ENCODE measurements at regions not wholly inside any gene's neighbourhood (a gene's known extent, or its start where the extent isn't known, plus 50 kb on each side); places are given as distances from the start of the nearest gene placed in this dataset.
"Not testable (repeated sequence)": the region's sequence is repeated elsewhere in the genome, so short reads cannot be mapped to it uniquely, and the experiment has no call there.

DNA sequence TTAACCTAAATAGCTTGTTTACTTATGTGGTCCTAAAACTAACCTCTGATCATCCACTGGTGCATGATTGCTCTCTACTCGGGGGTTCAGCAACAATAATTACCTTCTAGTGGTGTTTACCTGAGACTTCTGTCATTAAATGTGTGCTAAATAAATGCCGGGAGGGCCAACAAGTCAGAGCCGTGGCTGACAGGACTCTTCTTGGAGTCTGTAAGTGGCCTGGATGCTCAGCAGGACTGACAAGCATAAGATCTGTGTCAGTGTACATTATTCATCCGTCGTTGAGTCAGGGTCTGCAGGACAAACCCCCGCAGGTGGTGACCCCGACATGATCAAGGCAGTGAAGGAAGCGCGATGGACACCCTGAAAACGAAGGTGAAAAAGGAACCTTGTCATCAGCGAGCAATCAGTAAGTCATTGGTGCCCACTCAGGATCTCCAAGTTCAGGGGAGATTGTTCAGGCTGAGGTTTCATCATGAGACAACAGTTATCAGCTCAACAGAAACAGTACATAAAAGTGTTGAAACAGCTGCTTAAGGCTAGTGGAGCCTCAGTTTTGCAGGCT, 1466.9 kb downstream of the UQCRFS1 start:
- no peak for DNase-seq (ENCODE audit: low read depth in 1 of 2, low spot score in 1 of 2)

DNA sequence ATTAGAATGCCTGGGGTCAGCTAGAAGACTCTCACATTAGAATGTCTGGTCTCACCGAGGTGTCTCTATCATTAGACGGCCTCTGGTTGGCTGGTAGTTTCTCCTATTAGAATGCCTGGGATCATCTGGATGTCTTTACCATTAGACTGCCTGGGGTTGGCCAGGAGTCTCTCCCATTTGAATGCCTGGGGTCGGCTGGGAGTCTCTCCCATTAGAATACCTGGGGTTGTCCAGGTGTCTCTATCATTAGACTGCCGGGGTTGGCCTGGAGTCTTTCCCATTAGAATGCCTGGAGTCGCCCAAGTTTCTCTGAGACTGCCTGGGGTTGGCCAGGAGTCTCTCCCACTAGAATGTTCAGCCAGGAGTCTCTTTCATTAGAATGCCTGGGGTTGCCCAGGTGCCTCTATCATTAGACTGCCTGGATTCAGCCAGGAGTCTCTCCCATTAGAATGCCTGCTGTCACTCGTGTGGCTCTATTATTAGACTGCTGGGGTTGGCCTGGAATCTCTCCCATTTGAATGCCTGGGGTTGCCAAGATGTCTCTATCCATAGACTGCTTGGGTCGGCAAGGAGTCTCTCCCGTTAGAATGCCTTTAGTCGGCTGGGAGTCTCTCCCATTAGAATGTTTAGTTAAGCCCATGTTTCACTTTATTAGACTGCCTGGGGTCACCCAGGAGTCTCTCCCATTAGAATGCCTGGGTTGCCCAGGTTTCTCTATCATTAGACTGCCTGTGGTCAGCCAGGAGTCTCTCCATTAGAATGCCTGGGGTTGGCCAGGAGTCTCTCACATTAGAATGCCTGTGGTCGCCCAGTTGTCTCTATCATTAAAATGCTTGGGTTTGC, 1467.8 kb downstream of the UQCRFS1 start:
- no peak for DNase-seq (ENCODE audit: low read depth in 1 of 2, low spot score in 1 of 2)

DNA sequence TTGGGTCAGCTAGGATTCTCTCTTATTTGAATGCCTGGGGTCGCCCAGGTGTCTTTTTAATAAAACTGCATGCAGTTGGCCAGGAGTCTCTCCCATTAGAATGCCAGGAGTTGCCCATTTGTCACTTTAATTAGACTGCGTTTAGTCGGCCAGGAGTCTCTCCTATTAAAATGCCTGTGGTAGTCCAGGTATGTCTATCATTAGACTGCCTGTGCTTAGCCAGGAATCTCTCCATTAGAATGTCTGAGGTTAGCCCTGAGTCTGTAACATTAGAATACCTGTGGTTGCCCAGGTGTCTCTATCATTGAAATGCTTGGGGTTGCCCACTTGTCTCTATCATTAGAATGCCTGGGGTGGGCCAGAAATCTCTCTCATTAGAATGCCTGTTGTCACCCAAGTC, 1470.9 kb downstream of the UQCRFS1 start:
- DNase-seq (ENCODE audit: low read depth in 1 of 2, low spot score in 1 of 2), result no peak

- no peak for DNase-seq (ENCODE audit: low read depth in 1 of 2, low spot score in 1 of 2)
These were observed 1471.7 kb downstream of the UQCRFS1 start for GRCh38 chr19:27741236-27741635.

- no peak for DNase-seq (ENCODE audit: low read depth in 1 of 2, low spot score in 1 of 2)
These were observed 1472.6 kb downstream of the UQCRFS1 start for GRCh38 chr19:27740396-27740795.

- no peak for DNase-seq (ENCODE audit: low read depth in 1 of 2, low spot score in 1 of 2)
These were observed 1474.3 kb downstream of the UQCRFS1 start for GRCh38 chr19:27738569-27739193.

DNA sequence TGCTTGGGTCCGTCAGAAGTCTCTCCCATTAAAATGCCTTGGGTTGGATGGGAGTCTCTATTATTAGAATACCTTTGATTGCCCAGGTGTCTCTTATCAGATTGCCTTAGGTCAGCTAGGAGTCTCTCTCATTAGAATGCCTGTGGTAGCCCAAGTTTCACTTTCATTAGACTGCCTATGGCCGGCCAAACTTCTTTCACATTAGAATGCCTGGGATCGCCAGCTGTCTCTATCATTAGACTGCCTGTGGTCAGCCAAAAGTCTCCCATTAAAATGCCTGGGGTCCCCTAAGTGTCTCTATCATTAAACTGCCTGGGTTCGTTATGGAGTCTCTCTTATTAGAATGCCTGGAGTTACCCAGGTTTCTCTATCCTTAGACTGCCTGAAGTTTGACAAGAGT, 1476.7 kb downstream of the UQCRFS1 start:
- DNase-seq (ENCODE audit: low read depth in 1 of 2, low spot score in 1 of 2), result no peak

DNA sequence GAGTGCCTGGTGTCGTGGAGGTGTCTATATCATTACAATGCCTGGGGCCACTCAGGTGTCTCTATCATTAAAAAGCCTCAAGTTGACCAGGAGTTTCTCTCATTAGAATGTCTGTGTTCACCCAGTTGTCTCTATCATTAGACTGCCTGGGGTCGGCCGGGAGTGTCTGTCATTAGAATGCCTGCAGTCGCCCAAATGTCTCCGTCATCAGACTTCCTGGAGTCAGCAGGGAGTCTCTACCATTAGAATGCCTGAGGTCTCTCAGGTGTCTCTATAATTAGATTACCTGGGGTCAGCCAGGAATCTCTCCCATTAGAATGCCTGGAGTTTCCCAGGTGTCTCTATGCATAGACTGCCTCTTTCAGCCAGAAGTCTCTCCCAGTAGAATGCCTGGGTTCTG, 1477.6 kb downstream of the UQCRFS1 start:
- no peak for DNase-seq (ENCODE audit: low read depth in 1 of 2, low spot score in 1 of 2)

GRCh38 chr19:27734496-27735220, 1478.3 kb downstream of the UQCRFS1 start:
- no peak for DNase-seq (ENCODE audit: low read depth in 1 of 2, low spot score in 1 of 2)

DNA sequence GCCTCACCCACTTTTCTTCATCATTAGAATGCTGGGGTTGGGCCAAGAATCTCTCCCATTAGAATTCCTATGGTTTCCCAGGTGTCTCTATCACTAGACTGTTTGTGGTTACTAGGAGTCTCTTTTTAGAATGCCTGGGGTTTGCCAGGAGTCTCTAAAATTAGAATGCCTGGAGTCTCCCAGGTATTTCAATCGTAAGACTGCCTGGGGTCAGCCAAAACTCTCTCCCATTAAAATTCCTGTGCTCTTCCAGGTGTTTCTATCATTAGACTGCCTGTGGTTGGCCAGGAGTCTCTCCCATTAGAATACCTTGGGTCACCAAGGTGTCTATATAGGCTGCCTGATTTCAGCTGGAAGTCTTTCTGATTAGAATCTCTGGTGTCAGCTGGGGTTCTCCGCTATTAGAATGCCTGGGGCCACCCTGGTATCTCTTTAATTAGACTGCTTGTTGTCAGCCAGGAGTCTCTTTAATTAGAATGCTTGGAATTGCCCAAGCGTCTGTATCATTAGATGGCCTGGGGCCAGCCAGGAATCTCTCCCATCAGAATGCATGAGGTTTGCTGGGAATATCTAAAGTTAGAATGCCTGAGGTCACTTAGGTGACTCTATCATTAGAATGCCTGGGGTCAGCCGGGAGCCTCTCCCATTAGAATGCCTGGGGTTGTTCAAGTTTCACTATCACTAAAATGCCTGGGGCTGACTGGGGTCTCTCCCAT, 1479.2 kb downstream of the UQCRFS1 start:
- DNase-seq (ENCODE audit: low read depth in 1 of 2, low spot score in 1 of 2), result no peak

DNA sequence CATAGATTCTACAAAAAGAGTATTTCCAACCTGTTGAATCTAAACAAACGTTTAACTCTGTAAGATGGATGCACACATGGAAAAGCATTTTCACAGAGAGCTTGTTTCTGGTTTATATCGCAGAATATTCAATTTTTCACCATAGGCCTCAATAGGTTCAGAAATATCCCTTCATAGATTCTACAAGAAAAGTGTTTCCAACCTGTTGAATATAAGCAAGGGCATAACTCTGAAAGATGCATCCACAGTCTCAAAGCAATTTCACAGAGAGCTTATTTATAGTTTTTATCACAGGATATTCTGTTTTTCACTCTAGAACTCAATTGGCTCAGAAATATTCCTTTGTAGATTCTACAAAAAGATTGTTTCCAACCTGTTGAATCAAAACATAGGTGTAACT, 1483.6 kb downstream of the UQCRFS1 start:
- DNase-seq (ENCODE audit: low read depth in 1 of 2, low spot score in 1 of 2), result no peak

DNA sequence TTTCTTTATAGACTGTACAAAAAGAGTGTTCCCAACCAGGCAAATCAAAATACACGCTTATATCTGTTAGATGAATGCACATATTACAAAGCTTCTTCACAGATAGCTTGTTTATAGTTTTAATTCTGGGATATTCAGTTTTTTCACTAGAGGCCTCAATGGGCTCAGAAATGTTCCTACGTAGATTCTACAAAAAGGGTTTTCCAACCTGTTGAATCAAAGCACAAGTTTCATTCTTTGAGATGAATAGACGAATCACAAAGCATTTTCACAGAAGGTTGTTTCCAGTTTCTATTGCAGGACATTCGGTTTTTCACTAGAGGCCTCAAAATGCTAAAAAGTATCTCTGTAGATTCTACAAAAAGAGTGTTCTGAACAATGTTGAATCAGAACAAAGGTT, 1490.3 kb downstream of the UQCRFS1 start:
- no peak for DNase-seq (ENCODE audit: low read depth in 1 of 2, low spot score in 1 of 2)

DNA sequence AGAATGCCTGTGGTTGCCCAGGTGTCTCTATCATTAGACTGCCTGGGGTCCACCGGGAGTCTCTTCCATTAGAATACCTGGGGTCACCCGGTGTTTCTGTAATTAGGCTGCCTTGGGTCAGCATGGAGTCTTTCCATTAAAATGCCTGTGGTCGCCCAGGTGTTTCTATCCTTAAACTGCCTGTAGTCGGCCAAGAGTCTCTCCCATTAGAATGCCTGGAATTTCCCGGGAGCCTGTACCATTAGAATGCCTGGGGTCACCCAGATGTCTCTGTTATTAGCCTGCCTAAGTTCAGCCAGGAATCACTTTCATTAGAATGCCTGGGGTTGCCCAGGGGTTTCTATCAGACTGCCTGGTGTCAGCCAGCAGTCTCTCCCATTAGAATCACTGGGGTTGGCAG, 1492.8 kb downstream of the UQCRFS1 start:
- no peak for DNase-seq (ENCODE audit: low read depth in 1 of 2, low spot score in 1 of 2)

GRCh38 chr19:27719034-27719433, 1493.9 kb downstream of the UQCRFS1 start:
- DNase-seq (ENCODE audit: low read depth in 1 of 2, low spot score in 1 of 2), result no peak

- DNase-seq (ENCODE audit: low read depth in 1 of 2, low spot score in 1 of 2), result no peak
These were observed 1494.7 kb downstream of the UQCRFS1 start for GRCh38 chr19:27718234-27718633.

DNA sequence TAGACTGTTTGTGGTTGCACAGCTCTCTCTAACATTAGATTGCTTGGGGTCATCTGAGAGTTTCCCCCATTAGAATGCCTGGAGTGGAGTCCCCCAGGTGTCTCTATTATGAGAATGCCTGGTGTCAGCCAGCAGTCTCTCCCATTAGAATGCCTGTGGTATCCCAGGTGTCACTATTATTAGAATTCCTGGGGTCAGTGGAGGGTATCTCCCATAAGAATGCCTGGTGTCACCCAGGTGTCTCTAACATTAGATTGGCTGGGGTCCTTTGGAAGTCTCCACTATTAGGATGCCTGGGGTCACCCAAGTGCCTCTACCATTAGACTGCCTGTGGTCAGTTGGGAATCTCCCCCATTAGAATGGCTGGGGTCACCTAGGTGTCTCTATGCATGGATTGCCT, 1495.1 kb downstream of the UQCRFS1 start:
- no peak for DNase-seq (ENCODE audit: low read depth in 1 of 2, low spot score in 1 of 2)

GRCh38 chr19:27716922-27717321, 1496.0 kb downstream of the UQCRFS1 start:
- no peak for DNase-seq (ENCODE audit: low read depth in 1 of 2, low spot score in 1 of 2)

- DNase-seq (ENCODE audit: low read depth in 1 of 2, low spot score in 1 of 2), result no peak
These were observed 1498.1 kb downstream of the UQCRFS1 start for GRCh38 chr19:27714857-27715256.

GRCh38 chr19:27709496-27709895, 1503.5 kb downstream of the UQCRFS1 start:
- DNase-seq (ENCODE audit: low read depth in 1 of 2, low spot score in 1 of 2), result no peak

GRCh38 chr19:27708986-27709385, 1504.0 kb downstream of the UQCRFS1 start:
- not testable (repeated sequence) for DNase-seq (ENCODE audit: low read depth in 1 of 2, low spot score in 1 of 2)

DNA sequence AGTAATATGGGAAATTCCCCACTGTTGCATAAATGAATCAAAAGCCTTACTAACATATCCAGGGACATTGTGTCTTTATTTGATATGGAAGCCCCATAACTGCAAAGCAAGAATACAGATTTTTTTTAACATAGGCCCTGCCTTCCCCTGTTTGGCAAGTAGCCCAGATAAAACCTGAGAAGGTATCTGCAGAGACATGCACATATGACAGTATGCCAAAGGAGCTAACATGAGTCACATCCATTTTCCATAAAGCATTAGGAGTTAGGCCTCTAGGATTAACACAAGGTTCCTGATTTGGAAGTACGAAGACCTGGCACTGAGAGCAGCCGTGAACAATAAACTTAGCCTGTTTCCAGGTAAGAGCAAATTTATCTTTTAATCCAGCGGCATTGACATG, 1505.9 kb downstream of the UQCRFS1 start:
- not testable (repeated sequence) for DNase-seq (ENCODE audit: low read depth in 1 of 2, low spot score in 1 of 2)
